GM20431 (cell line): ENCODE measurements at regions not wholly inside any gene's neighbourhood (a gene's known extent, or its start where the extent isn't known, plus 50 kb on each side); places are given as distances from the start of the nearest gene placed in this dataset.
"Not testable (repeated sequence)": the region's sequence is repeated elsewhere in the genome, so short reads cannot be mapped to it uniquely, and the experiment has no call there.

Experiments used
- in situ Hi-C: fragments of 300-500 bp; cut with MseI, MboI; formaldehyde crosslinking; loops from one replicate; pipeline ENCODE4 v1.15.0; 2020; ENCODE audit warnings: low sequenced_read_pairs; ENCODE audit not compliant: unreplicated experiment

DNA sequence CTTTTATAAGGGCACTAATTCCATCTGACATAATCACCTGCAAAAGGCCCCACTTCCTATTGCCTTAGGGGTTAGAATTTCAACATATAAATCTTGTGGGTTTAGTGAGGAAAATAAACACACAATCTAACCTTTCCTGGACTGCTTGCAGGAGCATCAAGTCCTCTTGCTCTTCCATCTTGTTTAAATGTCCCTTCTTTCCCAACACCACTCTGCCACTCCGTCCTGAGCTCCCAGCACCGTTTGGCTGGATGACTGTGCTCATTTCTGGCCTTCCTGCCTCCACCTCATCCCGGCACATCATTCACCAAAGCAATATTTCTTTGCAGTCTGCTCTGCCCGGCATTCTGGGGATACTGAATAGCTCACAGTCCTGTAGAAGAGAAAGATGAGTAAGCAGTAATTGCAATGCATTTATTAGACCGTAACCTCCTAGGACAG lies 247.8 kb downstream of the BCL2 start:
- in situ Hi-C loops: loop anchor here (10.0 kb wide), 1 partner anchor 47 kb away; no protein-coding TSS in a partner anchor

- in situ Hi-C loops: loop anchor here (10.0 kb wide), 1 partner anchor 46 kb away; no protein-coding TSS in a partner anchor
Observed at GRCh38 chr18:63070767-63071502, 248.6 kb downstream of the BCL2 start.

- in situ Hi-C loops: no loop called here
Observed at GRCh38 chr18:63069496-63069895, 250.1 kb downstream of the BCL2 start.

- in situ Hi-C loops: no loop called here
Observed at GRCh38 chr18:63067939-63068338, 251.6 kb downstream of the BCL2 start.

DNA sequence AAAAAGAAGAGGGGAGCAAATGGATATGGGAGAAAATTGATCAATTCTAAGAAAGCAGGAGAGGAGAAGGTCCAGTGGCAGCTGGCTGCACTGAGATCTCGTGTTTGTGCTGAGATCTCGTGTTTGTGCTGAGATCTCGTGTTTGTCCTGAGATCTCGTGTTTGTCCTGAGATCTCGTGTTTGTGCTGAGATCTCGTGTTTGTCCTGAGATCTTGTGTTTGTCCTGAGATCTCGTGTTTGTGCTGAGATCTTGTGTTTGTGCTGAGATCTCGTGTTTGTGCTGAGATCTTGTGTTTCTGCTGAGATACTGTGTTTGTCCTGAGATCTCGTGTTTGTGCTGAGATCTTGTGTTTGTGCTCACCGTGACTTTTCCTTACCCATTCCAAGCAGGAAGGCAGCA lies 254.4 kb downstream of the BCL2 start:
- in situ Hi-C loops: no loop called here

DNA sequence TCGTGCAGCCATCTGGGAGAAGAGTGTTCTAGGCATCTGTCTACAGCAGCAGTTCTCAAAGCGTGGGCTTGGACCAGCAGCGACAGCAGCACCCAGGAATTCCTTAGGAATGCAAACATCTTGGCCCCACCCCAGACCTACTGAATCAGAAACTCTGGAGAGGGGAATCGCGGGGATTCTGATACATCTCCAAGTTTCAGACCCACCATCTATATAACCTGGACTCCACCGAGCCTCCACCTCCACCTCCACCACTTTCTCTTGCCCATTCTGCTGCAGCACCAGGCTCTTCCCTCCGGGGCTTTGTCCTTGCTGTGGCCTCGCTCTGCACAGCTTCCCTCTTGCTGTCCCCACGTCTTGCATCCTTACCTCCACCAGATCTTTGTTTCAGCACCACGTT lies 256.4 kb downstream of the BCL2 start:
- in situ Hi-C loops: no loop called here

- in situ Hi-C loops: no loop called here
Observed at GRCh38 chr18:63062246-63062645, 257.3 kb downstream of the BCL2 start.

DNA sequence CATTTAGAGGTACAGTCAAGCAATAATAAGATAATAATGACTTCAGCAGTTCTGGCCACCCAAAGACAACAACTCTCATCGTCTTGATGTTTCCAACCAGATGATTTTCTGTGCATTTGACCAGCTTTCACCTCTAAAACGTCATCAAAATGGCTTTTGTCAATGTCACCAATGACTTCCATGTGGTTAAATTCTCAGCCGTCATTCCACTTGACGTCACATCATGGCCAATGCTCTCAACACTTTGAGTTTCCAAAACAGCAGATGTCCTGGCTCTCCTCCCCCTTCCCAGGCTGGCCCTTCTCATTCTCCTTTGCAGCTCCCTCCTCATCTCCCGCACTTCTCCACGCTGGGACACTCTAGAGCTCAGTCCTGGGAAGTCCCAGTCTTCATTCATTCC lies 258.3 kb downstream of the BCL2 start:
- in situ Hi-C loops: no loop called here

DNA sequence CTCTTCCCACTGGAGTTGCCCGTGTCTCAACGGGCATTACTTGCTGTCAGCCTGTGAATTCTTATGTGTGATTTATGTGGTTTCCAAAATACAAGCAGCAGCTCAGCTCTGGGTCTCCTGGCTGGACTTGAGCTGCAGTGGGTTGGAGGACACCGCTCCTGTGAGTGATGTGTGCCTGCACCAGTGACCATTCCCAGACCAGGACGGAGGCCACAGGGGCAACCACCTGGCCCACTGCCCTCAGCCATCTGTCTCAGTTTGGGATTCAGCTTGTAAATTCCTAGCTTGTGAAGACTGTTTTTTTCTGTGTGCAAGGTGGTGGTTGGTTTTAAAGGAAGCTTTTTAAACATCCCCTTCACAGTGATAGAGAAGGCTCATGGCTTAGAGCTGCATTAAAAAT lies 261.0 kb downstream of the BCL2 start:
- in situ Hi-C loops: no loop called here

- in situ Hi-C loops: no loop called here
Observed at GRCh38 chr18:63057707-63058106, 261.9 kb downstream of the BCL2 start.

- in situ Hi-C loops: no loop called here
Observed at GRCh38 chr18:63054901-63055584, 264.5 kb downstream of the BCL2 start.

DNA sequence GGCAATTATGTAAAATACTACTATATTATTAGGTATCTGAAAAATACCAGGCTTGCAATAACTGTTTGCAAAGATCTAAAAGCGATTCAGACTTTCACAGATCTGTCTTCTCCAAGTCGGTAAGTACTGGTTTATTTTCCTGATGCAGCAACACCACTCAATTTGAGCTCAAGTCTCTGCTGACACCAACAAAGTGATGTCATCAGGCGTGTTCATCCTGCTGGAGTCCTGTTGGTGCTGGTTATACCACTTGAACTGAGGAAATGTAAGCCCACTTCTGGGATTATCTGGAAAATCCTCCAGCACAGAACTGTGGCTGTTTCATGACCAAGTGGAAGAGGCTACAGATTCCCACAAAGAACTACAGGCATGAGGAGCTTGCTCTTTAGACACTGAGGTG lies 267.6 kb downstream of the BCL2 start:
- in situ Hi-C loops: no loop called here

- in situ Hi-C loops: not testable (repeated sequence)
Observed at GRCh38 chr18:63050667-63051395, 268.7 kb downstream of the BCL2 start.

GRCh38 chr18:63046375-63046774 lies 273.2 kb downstream of the BCL2 start:
- in situ Hi-C loops: no loop called here

DNA sequence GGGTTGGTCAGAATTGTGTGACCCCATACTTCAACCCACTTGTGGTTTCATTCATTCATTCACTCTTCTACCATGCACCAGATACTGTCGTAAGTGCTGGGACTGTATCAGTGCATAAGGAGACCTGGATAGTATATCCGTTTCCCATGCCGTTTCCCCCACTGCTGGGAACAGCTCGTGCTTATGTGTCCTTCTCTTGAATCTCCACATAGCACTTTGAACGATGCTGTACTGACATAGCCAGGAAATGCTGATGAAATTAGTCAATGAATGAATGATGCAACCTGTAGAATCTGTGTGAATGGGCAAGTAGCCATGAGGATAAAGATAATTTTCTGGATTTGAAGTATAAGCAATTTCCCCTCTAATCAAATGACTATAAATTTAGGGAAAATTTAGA lies 276.1 kb downstream of the BCL2 start:
- in situ Hi-C loops: no loop called here

DNA sequence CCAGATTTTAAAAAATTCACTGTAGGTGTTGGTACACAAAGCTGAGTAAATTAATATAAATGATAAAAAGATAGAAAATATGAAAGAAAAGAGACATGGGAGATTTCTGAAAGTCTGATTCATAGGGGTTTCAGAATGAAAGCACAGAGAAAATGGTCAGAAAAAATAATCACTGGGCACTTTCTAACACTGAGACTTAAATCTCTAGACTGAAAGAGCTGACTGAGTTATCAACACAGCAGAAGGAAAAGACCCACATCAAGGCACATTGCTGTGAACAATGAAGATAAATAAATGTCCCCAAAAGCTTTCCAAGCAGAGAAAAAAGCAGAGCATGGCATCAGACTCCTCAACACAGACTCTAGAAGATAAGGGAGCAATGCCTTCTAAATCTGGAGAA lies 277.2 kb downstream of the BCL2 start:
- in situ Hi-C loops: no loop called here

DNA sequence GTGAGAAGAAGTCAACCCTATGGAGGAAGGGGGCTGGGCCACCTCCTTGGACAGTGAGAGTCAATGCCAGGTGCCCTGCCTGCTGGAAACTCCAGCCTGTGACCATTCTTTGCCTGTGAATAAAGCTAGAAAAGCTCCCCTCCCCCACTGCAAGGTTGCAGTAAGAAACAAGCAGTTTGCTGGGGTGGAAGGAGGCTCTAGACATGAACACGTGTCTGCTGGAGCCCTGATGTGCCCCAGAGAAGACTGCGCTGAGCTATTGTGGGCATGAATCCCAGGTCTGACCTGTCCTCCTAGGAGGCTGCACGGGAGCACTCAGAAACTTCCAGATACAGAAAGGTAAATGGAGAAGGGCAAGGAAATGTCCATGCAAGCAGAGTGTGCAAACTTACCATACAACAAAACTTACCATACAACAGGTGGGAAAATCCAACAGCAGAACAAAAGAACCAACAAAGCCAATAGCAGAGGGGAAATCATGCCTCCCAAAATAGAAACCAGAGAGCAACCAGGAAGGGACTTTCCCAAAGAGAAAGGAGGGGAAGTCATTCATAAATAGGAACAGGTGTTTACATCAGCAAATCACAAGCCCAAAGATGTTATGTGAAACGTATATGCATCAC lies 278.7 kb downstream of the BCL2 start:
- in situ Hi-C loops: no loop called here

DNA sequence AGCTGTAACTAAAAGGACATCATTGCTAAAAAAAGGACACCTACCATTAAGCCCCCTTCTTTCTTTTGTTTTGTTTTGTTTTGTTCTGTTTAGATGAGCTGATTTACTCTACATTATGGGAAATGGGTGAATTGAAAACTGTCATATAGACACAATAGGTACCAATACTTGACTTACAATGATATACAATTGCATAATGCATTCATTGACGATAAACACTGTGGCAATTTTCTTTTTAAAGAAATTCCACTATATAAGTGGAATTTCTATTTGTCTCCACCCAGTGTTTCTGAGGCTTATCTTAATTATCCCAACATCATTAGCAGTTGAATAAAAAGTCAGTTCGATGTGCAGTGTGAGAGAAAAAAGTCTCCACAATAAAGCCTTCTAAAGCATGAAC lies 282.1 kb downstream of the BCL2 start:
- in situ Hi-C loops: no loop called here

DNA sequence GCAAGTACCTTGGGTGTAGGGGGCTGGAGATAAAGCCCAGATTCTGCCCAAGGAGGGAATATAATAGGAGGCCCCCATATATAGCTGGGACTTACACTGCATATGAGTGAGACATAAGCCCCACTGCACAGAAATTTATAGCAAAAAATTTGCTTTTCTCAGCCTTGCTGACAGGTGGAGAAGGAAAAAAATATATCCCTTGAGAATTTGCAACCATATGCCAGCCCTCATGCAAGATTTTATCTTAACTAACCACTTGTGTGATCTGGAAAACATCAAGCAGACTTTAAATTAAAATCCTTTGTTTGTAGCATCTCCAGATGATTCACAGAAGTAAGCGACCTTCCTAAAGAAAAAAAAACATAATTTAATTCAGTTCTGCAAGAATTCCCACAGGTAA lies 288.2 kb downstream of the BCL2 start:
- in situ Hi-C loops: no loop called here
